Mesendoderm (in vitro differentiated cells): ENCODE measurements at regions not wholly inside any gene's neighbourhood (a gene's known extent, or its start where the extent isn't known, plus 50 kb on each side); places are given as distances from the start of the nearest gene placed in this dataset.
A peak's percentile ranks its signal among the peaks of the same experiment; 100 is the strongest.

Experiments
- DNase-seq: peaks from one replicate; pipeline ENCODE4 v3.0.0; 2013
- H2AK5ac ChIP-seq: 2 replicates; pipeline ENCODE4 v1.6.1; 2013; ENCODE audit warnings: low read length, inconsistent platforms
- H2BK120ac ChIP-seq: 2 replicates; pipeline ENCODE4 v1.6.1; 2013; ENCODE audit warnings: low read depth, mild to moderate bottlenecking, low read length, moderate library complexity, mixed read lengths
- H2BK15ac ChIP-seq: replicated peaks from 2 replicates; pipeline ENCODE4 v1.6.1; 2013; ENCODE audit warnings: low read depth, mild to moderate bottlenecking, moderate library complexity
- H2BK5ac ChIP-seq: 2 replicates; pipeline ENCODE4 v1.6.1; 2013; ENCODE audit warnings: low read length, inconsistent platforms
- H3K18ac ChIP-seq: 2 replicates; pipeline ENCODE4 v1.6.1; 2013; ENCODE audit warnings: mild to moderate bottlenecking, low read length, mixed read lengths
- H3K23ac ChIP-seq: one replicate; pipeline ENCODE4 v1.6.1; 2013; ENCODE audit warnings: low read length
- H3K27ac ChIP-seq: 2 replicates; pipeline ENCODE4 v1.5.1; 2013; ENCODE audit warnings: low read depth, mild to moderate bottlenecking, inconsistent platforms, low read length, moderate library complexity
- H3K27me3 ChIP-seq: 2 replicates; pipeline ENCODE4 v1.6.1; 2013; ENCODE audit warnings: low read length, control low read depth, mild to moderate bottlenecking, inconsistent platforms; ENCODE audit not compliant: insufficient read depth, poor library complexity
- H3K36me3 ChIP-seq: 2 replicates; pipeline ENCODE4 v1.6.1; 2013; ENCODE audit warnings: low read length, inconsistent platforms; ENCODE audit not compliant: control insufficient read depth, insufficient read depth
- H3K4ac ChIP-seq: one replicate; pipeline ENCODE4 v1.6.1; 2013; ENCODE audit warnings: low read depth, mild to moderate bottlenecking, low read length, moderate library complexity
- H3K4me1 ChIP-seq: 2 replicates; pipeline ENCODE4 v1.6.1; 2013; ENCODE audit warnings: low read depth, low read length, inconsistent platforms; ENCODE audit not compliant: control insufficient read depth
- H3K4me2 ChIP-seq: 2 replicates; pipeline ENCODE4 v1.6.1; 2013; ENCODE audit warnings: low read length
- H3K4me3 ChIP-seq: 2 replicates; pipeline ENCODE4 v1.5.1; 2013; ENCODE audit warnings: mild to moderate bottlenecking, low read length
- H3K56ac ChIP-seq: one replicate; pipeline ENCODE4 v1.6.1; 2013; ENCODE audit warnings: low read length
- H3K79me1 ChIP-seq: 2 replicates; pipeline ENCODE4 v1.6.1; 2013; ENCODE audit warnings: low read length, inconsistent platforms
- H3K79me2 ChIP-seq: 2 replicates; pipeline ENCODE4 v1.6.1; 2013; ENCODE audit warnings: mild to moderate bottlenecking, low read length; ENCODE audit not compliant: control insufficient read depth, insufficient read depth
- H3K9ac ChIP-seq: 2 replicates; pipeline ENCODE4 v1.6.1; 2013; ENCODE audit warnings: low read length, inconsistent platforms
- H4K5ac ChIP-seq: one replicate; pipeline ENCODE4 v1.6.1; 2013; ENCODE audit warnings: low read length
- H4K8ac ChIP-seq: one replicate; pipeline ENCODE4 v1.6.1; 2013; ENCODE audit warnings: low read depth, mild to moderate bottlenecking, control low read depth, low read length, moderate library complexity
- WGBS: extraction: QIAGEN DNeasy Blood & Tissue Kit; methylation state at CpG from one replicate; pipeline ENCODE4 v1.1.7; 2013; ENCODE audit warnings: low lambda C conversion rate, missing lambda C conversion rate; ENCODE audit not compliant: insufficient coverage; ENCODE audit errors: extremely low coverage; 5-methylcytosine and 5-hydroxymethylcytosine counted together

DNA sequence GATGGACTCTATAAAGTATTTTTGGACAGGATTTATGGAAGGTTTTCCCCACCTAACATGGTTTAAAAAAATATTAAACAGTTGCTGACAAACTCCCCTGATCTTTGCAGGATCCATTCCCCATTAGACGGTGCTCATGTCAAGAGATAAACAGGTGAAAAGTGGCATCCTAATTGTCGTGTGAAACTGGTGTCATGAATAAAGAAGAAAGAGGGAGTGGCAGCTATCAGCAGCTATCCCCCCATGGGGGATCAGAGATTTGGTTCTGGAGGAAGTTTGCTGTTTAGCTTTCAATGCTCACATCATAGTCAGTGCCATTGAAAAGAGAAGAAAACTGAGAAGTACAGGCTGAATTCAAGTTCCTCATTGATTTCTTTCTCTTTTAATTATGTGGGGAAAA lies 329.3 kb upstream of the BRINP1 start:
- Histone ChIP-seq H3K4me1 (peaks cover 3% of the 10 kb centered on the region), H3K79me1 (no peaks in the 10 kb centered on the region)
- no CpG with 5 or more reads among the region's 2 CpGs for WGBS

DNA sequence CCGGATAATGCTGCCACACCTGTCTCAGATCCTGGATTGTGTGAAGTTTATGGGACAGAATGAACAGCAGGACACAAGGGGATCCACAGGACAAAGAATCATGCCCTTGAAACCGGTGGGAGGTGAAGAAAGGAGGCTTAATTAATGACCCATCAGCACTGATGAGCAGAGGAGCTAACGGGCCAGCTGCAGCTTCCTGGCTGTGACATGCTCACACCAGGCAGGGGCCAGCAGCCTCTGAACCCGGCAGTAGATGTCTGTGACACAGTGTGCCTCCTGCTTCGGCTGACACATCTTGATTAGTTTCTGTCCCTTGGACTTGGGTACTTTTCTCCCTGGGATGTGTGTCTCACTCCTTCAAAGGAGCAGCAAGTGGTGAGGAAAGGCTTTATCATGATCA lies 328.8 kb upstream of the BRINP1 start:
- Histone ChIP-seq H3K18ac (no peak overlapping the region), H3K4me2 (no peak overlapping the region), H4K5ac (no peak overlapping the region), H3K23ac (no peak overlapping the region), H3K4ac (no peak overlapping the region), H2AK5ac (no peak overlapping the region), H3K79me1 (no peaks in the 10 kb centered on the region), H4K8ac (no peak overlapping the region), H2BK15ac (no peak overlapping the region), H3K79me2 (no peaks in the 10 kb centered on the region), H2BK5ac (peak overlapping the region; percentile 11), H3K4me3 (no peak overlapping the region), H3K9ac (peak overlapping the region; percentile 4), H3K27ac (peak overlapping the region; percentile 41), H3K27me3 (peaks cover 5% of the 10 kb centered on the region), H3K4me1 (peaks cover 3% of the 10 kb centered on the region), H3K36me3 (no peaks in the 10 kb centered on the region), H2BK120ac (no peak overlapping the region), H3K56ac (no peak overlapping the region)
- DNase-seq: peak; percentile 89
- no CpG with 5 or more reads among the region's 5 CpGs for WGBS

More for the DNA sequence above, 329.3 kb upstream of the BRINP1 start:
- Histone ChIP-seq H3K4me3 (no peak overlapping the region), H3K36me3 (no peaks in the 10 kb centered on the region), H4K8ac (no peak overlapping the region), H3K4ac (no peak overlapping the region), H2BK120ac (no peak overlapping the region), H2BK5ac (no peak overlapping the region), H3K27ac (no peak overlapping the region), H3K9ac (no peak overlapping the region), H3K27me3 (peaks cover 5% of the 10 kb centered on the region), H3K4me2 (no peak overlapping the region), H2BK15ac (no peak overlapping the region), H2AK5ac (no peak overlapping the region), H3K23ac (no peak overlapping the region), H4K5ac (no peak overlapping the region), H3K18ac (no peak overlapping the region), H3K56ac (no peak overlapping the region), H3K79me2 (no peaks in the 10 kb centered on the region)
- peak; percentile 80 for DNase-seq

DNA sequence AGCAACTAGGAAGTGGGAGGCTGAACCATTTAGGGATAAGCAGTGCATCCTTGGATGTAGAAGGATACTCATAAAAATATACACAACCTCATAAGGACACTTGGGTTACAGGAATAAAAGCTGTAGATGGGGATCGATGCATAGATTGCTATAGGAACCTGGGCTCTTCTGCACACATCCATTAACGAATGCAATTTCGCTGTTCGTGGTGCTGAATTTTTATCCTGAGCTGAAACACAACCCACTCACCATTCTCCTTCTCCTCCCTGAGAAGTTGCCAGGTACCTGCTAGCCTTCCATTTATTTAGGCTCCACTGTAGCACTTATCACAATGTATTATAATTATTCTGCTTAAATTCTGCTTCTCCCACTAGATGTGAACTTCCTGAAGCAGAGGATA lies 320.6 kb upstream of the BRINP1 start:
- Histone ChIP-seq H3K9ac (no peak overlapping the region), H4K5ac (no peak overlapping the region), H3K56ac (no peak overlapping the region), H3K23ac (no peak overlapping the region), H3K79me2 (no peaks in the 10 kb centered on the region), H3K18ac (no peak overlapping the region), H3K4me1 (no peaks in the 10 kb centered on the region), H3K4me3 (no peak overlapping the region), H3K4me2 (no peak overlapping the region), H3K27me3 (no peaks in the 10 kb centered on the region), H2BK120ac (no peak overlapping the region), H3K36me3 (no peaks in the 10 kb centered on the region), H3K79me1 (no peaks in the 10 kb centered on the region), H3K27ac (no peak overlapping the region), H4K8ac (no peak overlapping the region), H3K4ac (no peak overlapping the region), H2AK5ac (no peak overlapping the region), H2BK15ac (no peak overlapping the region), H2BK5ac (no peak overlapping the region)
- WGBS: no CpG with 5 or more reads among the region's 4 CpGs
- peak; percentile 50 for DNase-seq

DNA sequence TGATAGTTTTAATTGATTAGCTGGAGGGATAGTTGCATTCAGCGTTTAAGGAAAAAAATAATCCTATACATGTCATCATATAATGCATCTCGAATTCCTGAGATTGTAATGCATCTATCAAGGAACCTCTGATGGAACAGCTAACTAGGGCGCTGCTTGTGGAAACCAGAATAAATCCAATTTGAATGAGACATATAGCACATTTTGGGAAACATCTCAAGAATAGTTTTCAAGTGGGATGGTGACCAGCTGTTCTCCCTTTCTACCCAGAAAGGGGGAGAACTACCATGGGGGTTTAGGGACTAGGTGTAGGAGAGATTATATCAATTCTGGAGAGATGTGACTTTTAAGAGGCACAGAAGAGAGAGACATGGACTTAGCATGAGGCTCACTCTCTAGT lies 319.3 kb upstream of the BRINP1 start:
- no peak overlapping the region for H2BK120ac ChIP-seq
- no peak overlapping the region for H3K18ac ChIP-seq

DNA sequence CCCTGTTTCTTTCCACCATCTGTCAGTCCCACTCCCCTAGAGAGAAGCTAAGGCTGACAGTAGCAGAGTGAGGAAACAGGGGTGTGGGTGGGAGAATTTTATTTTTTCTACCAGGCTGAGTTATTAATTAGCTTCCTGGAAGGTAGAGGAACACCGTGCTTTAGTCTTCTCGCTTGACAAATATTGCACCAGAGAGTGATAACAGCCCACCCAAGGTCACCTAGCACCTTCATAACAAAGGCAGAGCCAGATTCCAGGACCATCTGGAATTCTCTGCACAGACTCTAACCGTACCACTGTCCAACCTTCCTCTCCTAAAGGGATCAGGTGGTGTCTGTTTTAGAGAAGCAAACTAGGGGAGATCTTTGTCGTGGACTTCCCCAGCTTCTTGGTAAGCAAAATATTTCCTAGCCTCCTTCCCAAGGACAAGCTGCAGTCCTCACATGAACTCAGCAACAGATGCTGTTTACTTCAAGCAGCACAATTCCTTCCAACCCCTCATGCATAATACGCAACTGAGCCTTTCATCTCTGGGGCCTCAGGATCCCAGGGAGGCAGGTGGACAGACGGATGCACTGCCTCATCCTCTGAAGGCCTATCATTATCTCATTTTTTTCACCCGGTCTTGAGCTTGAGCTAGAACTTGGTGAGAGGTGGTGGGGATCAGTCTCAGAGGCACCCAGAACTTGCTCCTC lies 308.7 kb upstream of the BRINP1 start:
- no peaks in the 10 kb centered on the region for H3K27me3 ChIP-seq
- no peak overlapping the region for H3K4me2 ChIP-seq
- no peak overlapping the region for H3K9ac ChIP-seq
- H3K4me3 ChIP-seq: no peak overlapping the region
- H2BK5ac ChIP-seq: no peak overlapping the region
- no peak overlapping the region for H3K23ac ChIP-seq
- H3K56ac ChIP-seq: no peak overlapping the region
- no peak overlapping the region for H3K27ac ChIP-seq
- DNase-seq: no peak
- H4K8ac ChIP-seq: no peak overlapping the region
- no peak overlapping the region for H3K4ac ChIP-seq
- H3K79me2 ChIP-seq: no peaks in the 10 kb centered on the region
- H2BK120ac ChIP-seq: no peak overlapping the region
- H3K36me3 ChIP-seq: no peaks in the 10 kb centered on the region
- H3K4me1 ChIP-seq: no peaks in the 10 kb centered on the region
- H3K18ac ChIP-seq: no peak overlapping the region
- H2AK5ac ChIP-seq: no peak overlapping the region
- H2BK15ac ChIP-seq: no peak overlapping the region
- WGBS: no CpG with 5 or more reads among the region's 7 CpGs
- H3K79me1 ChIP-seq: no peaks in the 10 kb centered on the region
- no peak overlapping the region for H4K5ac ChIP-seq

More for the DNA sequence above, 319.3 kb upstream of the BRINP1 start:
- Histone ChIP-seq H3K27ac (no peak overlapping the region), H3K4me2 (no peak overlapping the region), H2BK15ac (no peak overlapping the region), H3K36me3 (no peaks in the 10 kb centered on the region), H3K56ac (no peak overlapping the region), H4K5ac (no peak overlapping the region), H3K9ac (no peak overlapping the region), H3K79me1 (no peaks in the 10 kb centered on the region), H3K79me2 (no peaks in the 10 kb centered on the region), H3K4me3 (no peak overlapping the region), H2BK5ac (no peak overlapping the region), H3K27me3 (no peaks in the 10 kb centered on the region), H3K23ac (no peak overlapping the region), H4K8ac (no peak overlapping the region), H3K4ac (no peak overlapping the region), H2AK5ac (no peak overlapping the region), H3K4me1 (no peaks in the 10 kb centered on the region)
- WGBS: no CpG with 5 or more reads among the region's 3 CpGs
- DNase-seq: no peak

DNA sequence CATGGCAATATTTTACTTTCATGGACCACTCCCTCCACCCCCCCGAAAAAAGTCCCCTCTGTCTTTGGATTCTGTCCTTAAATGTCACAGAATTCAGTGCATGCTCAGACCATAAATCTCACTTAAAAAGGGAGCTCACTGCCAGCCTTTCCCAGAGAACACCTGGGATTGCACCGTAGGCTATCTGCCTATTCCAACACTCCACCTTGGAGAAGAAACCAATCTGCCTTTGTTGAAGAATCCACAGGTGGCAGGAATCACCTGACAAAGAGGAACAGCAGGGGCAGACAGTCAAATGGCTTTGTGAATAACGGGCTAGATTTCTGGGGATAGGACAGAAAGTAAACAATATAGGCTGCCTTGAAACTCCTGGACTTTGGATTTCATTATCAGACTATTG lies 306.7 kb upstream of the BRINP1 start:
- Histone ChIP-seq H3K79me1 (no peaks in the 10 kb centered on the region), H3K56ac (no peak overlapping the region), H3K79me2 (no peaks in the 10 kb centered on the region), H3K18ac (no peak overlapping the region), H3K27me3 (no peaks in the 10 kb centered on the region), H2BK15ac (no peak overlapping the region), H3K36me3 (no peaks in the 10 kb centered on the region), H2BK5ac (no peak overlapping the region), H3K4me1 (no peaks in the 10 kb centered on the region), H2BK120ac (no peak overlapping the region), H3K4me3 (no peak overlapping the region), H4K5ac (no peak overlapping the region), H3K27ac (no peak overlapping the region), H2AK5ac (no peak overlapping the region), H3K23ac (no peak overlapping the region), H3K4me2 (no peak overlapping the region), H3K4ac (no peak overlapping the region), H4K8ac (no peak overlapping the region), H3K9ac (no peak overlapping the region)
- WGBS: no CpG with 5 or more reads among the region's 3 CpGs
- DNase-seq: peak; percentile 11
